ENCODE measurements at regions not wholly inside any gene's neighbourhood (a gene's known extent, or its start where the extent isn't known, plus 50 kb on each side); places are given as distances from the start of the nearest gene placed in this dataset.

DNA sequence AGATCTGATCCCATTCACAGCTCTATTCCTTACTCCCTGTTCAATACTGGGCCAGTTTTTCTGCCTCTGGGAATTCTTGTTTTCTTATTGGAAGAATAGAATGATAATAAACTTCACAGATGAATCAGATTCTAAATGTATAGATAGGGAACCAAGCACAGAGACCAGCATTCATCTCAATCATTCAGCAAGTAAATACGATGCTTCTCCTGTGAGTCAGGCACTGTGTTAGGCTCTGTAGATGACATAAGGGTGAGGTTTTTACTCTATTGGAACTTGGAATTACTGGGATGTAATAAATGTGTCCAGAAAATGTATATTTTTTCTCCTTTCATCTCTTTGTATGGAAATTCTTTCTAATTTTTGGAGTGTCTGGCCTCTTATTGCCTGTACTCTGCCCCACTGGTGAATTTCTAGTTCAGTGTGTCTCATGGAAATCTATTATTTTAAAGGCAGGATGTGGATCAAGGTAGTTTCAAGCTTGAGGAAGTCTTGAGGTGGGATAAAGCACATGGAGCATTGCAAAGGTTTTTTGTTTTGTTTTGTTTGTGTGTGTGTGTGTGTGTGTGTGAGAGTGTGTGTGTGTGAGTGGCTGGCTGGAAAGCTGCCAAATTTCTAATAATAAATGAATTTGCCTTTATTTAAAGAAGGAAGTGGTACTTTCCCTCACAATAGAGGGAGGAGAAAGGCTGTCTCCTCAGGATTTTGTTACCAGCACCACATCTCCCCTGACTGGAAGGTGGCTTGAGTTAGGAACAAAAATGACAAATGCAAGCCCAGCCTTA, 117.9 kb upstream of the HS3ST1 start:
- TF ChIP-seq, protein P1, sequence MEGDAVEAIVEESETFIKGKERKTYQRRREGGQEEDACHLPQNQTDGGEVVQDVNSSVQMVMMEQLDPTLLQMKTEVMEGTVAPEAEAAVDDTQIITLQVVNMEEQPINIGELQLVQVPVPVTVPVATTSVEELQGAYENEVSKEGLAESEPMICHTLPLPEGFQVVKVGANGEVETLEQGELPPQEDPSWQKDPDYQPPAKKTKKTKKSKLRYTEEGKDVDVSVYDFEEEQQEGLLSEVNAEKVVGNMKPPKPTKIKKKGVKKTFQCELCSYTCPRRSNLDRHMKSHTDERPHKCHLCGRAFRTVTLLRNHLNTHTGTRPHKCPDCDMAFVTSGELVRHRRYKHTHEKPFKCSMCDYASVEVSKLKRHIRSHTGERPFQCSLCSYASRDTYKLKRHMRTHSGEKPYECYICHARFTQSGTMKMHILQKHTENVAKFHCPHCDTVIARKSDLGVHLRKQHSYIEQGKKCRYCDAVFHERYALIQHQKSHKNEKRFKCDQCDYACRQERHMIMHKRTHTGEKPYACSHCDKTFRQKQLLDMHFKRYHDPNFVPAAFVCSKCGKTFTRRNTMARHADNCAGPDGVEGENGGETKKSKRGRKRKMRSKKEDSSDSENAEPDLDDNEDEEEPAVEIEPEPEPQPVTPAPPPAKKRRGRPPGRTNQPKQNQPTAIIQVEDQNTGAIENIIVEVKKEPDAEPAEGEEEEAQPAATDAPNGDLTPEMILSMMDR (IDR thresholded peaks at IDR 0.05): no peak
- TF ChIP-seq POLR2A (IDR thresholded peaks at IDR 0.05): no peak
